ENCODE measurements at regions not wholly inside any gene's neighbourhood (a gene's known extent, or its start where the extent isn't known, plus 50 kb on each side); places are given as distances from the start of the nearest gene placed in this dataset.
A peak's percentile ranks its signal among the peaks of the same experiment; 100 is the strongest.

GRCh38 chr13:81987159-81987558 lies 1646.2 kb upstream of the SPRY2 start:
- Histone ChIP-seq H3K4me3 (ENCODE audit: low read depth, low read length) (no peak overlapping the region), H3K36me3 (ENCODE audit: control insufficient read depth in 2 of 2, insufficient read depth in 1 of 2, low read length in 2 of 2) (no peaks in the 10 kb centered on the region), H3K9me3 (ENCODE audit: control insufficient read depth, insufficient read depth, low read depth, low read length) (no peaks in the 10 kb centered on the region), H3K4me1 (ENCODE audit: control insufficient read depth, insufficient read depth, low read length) (no peaks in the 10 kb centered on the region), H3K27ac (ENCODE audit: extremely low read depth, low read depth, low read length) (no peak overlapping the region)
- POLR2A ChIA-PET: no interaction called here
- CTCF ChIA-PET: interaction anchor here (0.5 kb wide), 1 partner anchor 16 kb away, joined by 4 read pairs; no protein-coding TSS in a partner anchor
- TF ChIP-seq ZNF670 (tag by site-specific recombination; IDR thresholded peaks at IDR 0.05; ENCODE audit: low read depth) (no peak), IKZF3 (tag by site-specific recombination; IDR thresholded peaks at IDR 0.05) (no peak), SETDB1 (IDR thresholded peaks at IDR 0.05; ENCODE audit: insufficient read length, low read length) (peak; percentile 13), ZBTB44 (tag by site-specific recombination; IDR thresholded peaks at IDR 0.05) (no peak)

- no peak overlapping the region for H3K27ac ChIP-seq (ENCODE audit: extremely low read depth, low read depth, low read length)
- H3K36me3 ChIP-seq (ENCODE audit: control insufficient read depth in 2 of 2, insufficient read depth in 1 of 2, low read length in 2 of 2): no peaks in the 10 kb centered on the region
- TF ChIP-seq ZNF157 (tag by site-specific recombination; IDR thresholded peaks at IDR 0.05): no peak
- TF ChIP-seq WT1 (tag by site-specific recombination; IDR thresholded peaks at IDR 0.05): peak; percentile 31; the same call in 1 of the 2 replicates
- no peak for TF ChIP-seq ZNF133 (tag by site-specific recombination; IDR thresholded peaks at IDR 0.05)
- no peaks in the 10 kb centered on the region for H3K4me1 ChIP-seq (ENCODE audit: control insufficient read depth, insufficient read depth, low read length)
- CTCF ChIA-PET: interaction anchor here (0.5 to 0.7 kb wide), 3 partner anchors 29 to 343 kb away, joined by 3 to 5 read pairs (median 4); no protein-coding TSS in a partner anchor
- POLR2A ChIA-PET: no interaction called here
- no peaks in the 10 kb centered on the region for H3K9me3 ChIP-seq (ENCODE audit: control insufficient read depth, insufficient read depth, low read depth, low read length)
- H3K4me3 ChIP-seq (ENCODE audit: low read depth, low read length): no peak overlapping the region
Observed at GRCh38 chr13:81986308-81986707, 1645.4 kb upstream of the SPRY2 start.

GRCh38 chr13:81957121-81957520 lies 1616.2 kb upstream of the SPRY2 start:
- Histone ChIP-seq H3K27ac (ENCODE audit: extremely low read depth, low read depth, low read length) (no peak overlapping the region), H3K36me3 (ENCODE audit: control insufficient read depth in 2 of 2, insufficient read depth in 1 of 2, low read length in 2 of 2) (no peaks in the 10 kb centered on the region), H3K9me3 (ENCODE audit: control insufficient read depth, insufficient read depth, low read depth, low read length) (no peaks in the 10 kb centered on the region), H3K4me3 (ENCODE audit: low read depth, low read length) (no peak overlapping the region), H3K4me1 (ENCODE audit: control insufficient read depth, insufficient read depth, low read length) (no peaks in the 10 kb centered on the region)
- ChIA-PET CTCF (interaction anchor here (0.6 to 1.1 kb wide), 5 partner anchors 22 to 1200 kb away, joined by 3 to 4 read pairs (median 3); no protein-coding TSS in a partner anchor), POLR2A (no interaction called here)
- TF ChIP-seq ZNF398 (tag by site-specific recombination; IDR thresholded peaks at IDR 0.05) (no peak), GLI4 (tag by site-specific recombination; IDR thresholded peaks at IDR 0.05) (no peak), ZNF548 (tag by site-specific recombination; IDR thresholded peaks at IDR 0.05) (no peak), GFI1B (tag by site-specific recombination; IDR thresholded peaks at IDR 0.05) (no peak), ZNF561 (tag by site-specific recombination; IDR thresholded peaks at IDR 0.05; ENCODE audit: borderline replicate concordance) (no peak), PBX3 (CRISPR knock-in tag; IDR thresholded peaks at IDR 0.05) (no peak), KLF16 (tag by site-specific recombination; IDR thresholded peaks at IDR 0.05) (no peak), HOXC10 (CRISPR knock-in tag; IDR thresholded peaks at IDR 0.05) (no peak), ZBTB11 (tag by site-specific recombination; conservative IDR thresholded peaks at IDR 0.05; ENCODE audit: low read depth) (no peak), KLF10 (tag by site-specific recombination; IDR thresholded peaks at IDR 0.05) (no peak), AEBP2 (tag by site-specific recombination; IDR thresholded peaks at IDR 0.05; ENCODE audit: borderline replicate concordance) (no peak), ZBTB10 (tag by site-specific recombination; IDR thresholded peaks at IDR 0.05) (no peak)
